HEK293 (cell line): ENCODE measurements at regions not wholly inside any gene's neighbourhood (a gene's known extent, or its start where the extent isn't known, plus 50 kb on each side); places are given as distances from the start of the nearest gene placed in this dataset.

Experiments used
- SP3 ChIP-seq: fragments of 450-650 bp; formaldehyde crosslinking; IDR thresholded peaks from 2 replicates; pipeline ENCODE4 v1.5.1; 2016; ENCODE audit warnings: missing biosample characterization, missing genetic modification characterization
- ZNF133 ChIP-seq: fragments of 450-650 bp; formaldehyde crosslinking; IDR thresholded peaks from 2 replicates; pipeline ENCODE4 v1.5.1; 2016; ENCODE audit warnings: missing biosample characterization, missing genetic modification characterization
- ZNF274 ChIP-seq, 2 experiments: fragments of 200-500 bp in 1 of 2; fragments of 450-650 bp in 1 of 2; sonication (Bioruptor generic) in 1 of 2; formaldehyde crosslinking in 1 of 2; IDR thresholded peaks; 2 replicates each; pipeline versions ENCODE4 v1.5.1 to v1.6.1; 2014 to 2016; ENCODE audit warnings: borderline replicate concordance in 1 of 2, inconsistent platforms in 1 of 2, low read length in 1 of 2, missing biosample characterization in 1 of 2, missing genetic modification characterization in 1 of 2
- ZNF311 ChIP-seq: fragments of 450-650 bp; formaldehyde crosslinking; IDR thresholded peaks from 2 replicates; pipeline ENCODE4 v1.5.1; 2017; ENCODE audit warnings: missing biosample characterization, missing genetic modification characterization, borderline replicate concordance
- ZNF530 ChIP-seq: fragments of 450-650 bp; formaldehyde crosslinking; IDR thresholded peaks from 2 replicates; pipeline ENCODE4 v1.5.1; 2016; ENCODE audit warnings: low read depth, missing biosample characterization, missing genetic modification characterization
- TF ChIP-seq, protein P1 (sequence below): fragments of 450-650 bp; formaldehyde crosslinking; IDR thresholded peaks from 2 replicates; pipeline ENCODE4 v1.5.1; 2016; ENCODE audit warnings: missing biosample characterization, missing genetic modification characterization
- TF ChIP-seq, protein P2 (sequence below): fragments of 450-650 bp; IDR thresholded peaks from 2 replicates; pipeline ENCODE4 v1.5.1; 2018; ENCODE audit warnings: missing biosample characterization, mild to moderate bottlenecking, missing genetic modification characterization
- TF ChIP-seq, protein P3 (sequence below): fragments of 450-650 bp; formaldehyde crosslinking; IDR thresholded peaks from 2 replicates; pipeline ENCODE4 v1.5.1; 2017; ENCODE audit warnings: missing biosample characterization, mild to moderate bottlenecking, missing genetic modification characterization, moderate library complexity

GRCh38 chr6:141988327-141988726 lies 144.4 kb upstream of the GJE1 start:
- TF ChIP-seq, protein P1, sequence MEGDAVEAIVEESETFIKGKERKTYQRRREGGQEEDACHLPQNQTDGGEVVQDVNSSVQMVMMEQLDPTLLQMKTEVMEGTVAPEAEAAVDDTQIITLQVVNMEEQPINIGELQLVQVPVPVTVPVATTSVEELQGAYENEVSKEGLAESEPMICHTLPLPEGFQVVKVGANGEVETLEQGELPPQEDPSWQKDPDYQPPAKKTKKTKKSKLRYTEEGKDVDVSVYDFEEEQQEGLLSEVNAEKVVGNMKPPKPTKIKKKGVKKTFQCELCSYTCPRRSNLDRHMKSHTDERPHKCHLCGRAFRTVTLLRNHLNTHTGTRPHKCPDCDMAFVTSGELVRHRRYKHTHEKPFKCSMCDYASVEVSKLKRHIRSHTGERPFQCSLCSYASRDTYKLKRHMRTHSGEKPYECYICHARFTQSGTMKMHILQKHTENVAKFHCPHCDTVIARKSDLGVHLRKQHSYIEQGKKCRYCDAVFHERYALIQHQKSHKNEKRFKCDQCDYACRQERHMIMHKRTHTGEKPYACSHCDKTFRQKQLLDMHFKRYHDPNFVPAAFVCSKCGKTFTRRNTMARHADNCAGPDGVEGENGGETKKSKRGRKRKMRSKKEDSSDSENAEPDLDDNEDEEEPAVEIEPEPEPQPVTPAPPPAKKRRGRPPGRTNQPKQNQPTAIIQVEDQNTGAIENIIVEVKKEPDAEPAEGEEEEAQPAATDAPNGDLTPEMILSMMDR (tag by site-specific recombination): no peak
- no peak for TF ChIP-seq ZNF274 (IDR thresholded peaks at IDR 0.05; ENCODE audit: low read length)
- TF ChIP-seq ZNF274 (tag by site-specific recombination; IDR thresholded peaks at IDR 0.05; ENCODE audit: borderline replicate concordance): no peak
- TF ChIP-seq ZNF311: no peak
- no peak for TF ChIP-seq ZNF530
- no peak for TF ChIP-seq SP3 (tag by site-specific recombination)
- TF ChIP-seq, protein P2, sequence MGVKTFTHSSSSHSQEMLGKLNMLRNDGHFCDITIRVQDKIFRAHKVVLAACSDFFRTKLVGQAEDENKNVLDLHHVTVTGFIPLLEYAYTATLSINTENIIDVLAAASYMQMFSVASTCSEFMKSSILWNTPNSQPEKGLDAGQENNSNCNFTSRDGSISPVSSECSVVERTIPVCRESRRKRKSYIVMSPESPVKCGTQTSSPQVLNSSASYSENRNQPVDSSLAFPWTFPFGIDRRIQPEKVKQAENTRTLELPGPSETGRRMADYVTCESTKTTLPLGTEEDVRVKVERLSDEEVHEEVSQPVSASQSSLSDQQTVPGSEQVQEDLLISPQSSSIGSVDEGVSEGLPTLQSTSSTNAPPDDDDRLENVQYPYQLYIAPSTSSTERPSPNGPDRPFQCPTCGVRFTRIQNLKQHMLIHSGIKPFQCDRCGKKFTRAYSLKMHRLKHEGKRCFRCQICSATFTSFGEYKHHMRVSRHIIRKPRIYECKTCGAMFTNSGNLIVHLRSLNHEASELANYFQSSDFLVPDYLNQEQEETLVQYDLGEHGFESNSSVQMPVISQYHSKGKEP (tag by site-specific recombination): no peak
- TF ChIP-seq, protein P3, sequence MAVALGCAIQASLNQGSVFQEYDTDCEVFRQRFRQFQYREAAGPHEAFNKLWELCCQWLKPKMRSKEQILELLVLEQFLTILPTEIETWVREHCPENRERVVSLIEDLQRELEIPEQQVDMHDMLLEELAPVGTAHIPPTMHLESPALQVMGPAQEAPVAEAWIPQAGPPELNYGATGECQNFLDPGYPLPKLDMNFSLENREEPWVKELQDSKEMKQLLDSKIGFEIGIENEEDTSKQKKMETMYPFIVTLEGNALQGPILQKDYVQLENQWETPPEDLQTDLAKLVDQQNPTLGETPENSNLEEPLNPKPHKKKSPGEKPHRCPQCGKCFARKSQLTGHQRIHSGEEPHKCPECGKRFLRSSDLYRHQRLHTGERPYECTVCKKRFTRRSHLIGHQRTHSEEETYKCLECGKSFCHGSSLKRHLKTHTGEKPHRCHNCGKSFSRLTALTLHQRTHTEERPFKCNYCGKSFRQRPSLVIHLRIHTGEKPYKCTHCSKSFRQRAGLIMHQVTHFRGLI (tag by site-specific recombination): no peak
- no peak for TF ChIP-seq ZNF133
